GM21447 (cell line): ENCODE measurements at regions not wholly inside any gene's neighbourhood (a gene's known extent, or its start where the extent isn't known, plus 50 kb on each side); places are given as distances from the start of the nearest gene placed in this dataset.
"Not testable (repeated sequence)": the region's sequence is repeated elsewhere in the genome, so short reads cannot be mapped to it uniquely, and the experiment has no call there.

Experiments
- ATAC-seq: cut with Tn5 transposase; IDR thresholded peaks from one replicate; pipeline ENCODE4 v1.9.1; 2021; ENCODE audit not compliant: unreplicated experiment

- no peak for ATAC-seq
Observed at GRCh38 chr7:94305836-94306235, 88.9 kb upstream of the COL1A2 start.

GRCh38 chr7:94307399-94308048 lies 87.2 kb upstream of the COL1A2 start:
- ATAC-seq = no peak

- no peak for ATAC-seq
Observed at GRCh38 chr7:94311515-94311914, 83.2 kb upstream of the COL1A2 start.

GRCh38 chr7:94313926-94314325 lies 80.8 kb upstream of the COL1A2 start:
- no peak for ATAC-seq

GRCh38 chr7:94314413-94315410 lies 80.0 kb upstream of the COL1A2 start:
- no peak for ATAC-seq

- ATAC-seq = not testable (repeated sequence)
Observed at GRCh38 chr7:94321138-94321537, 73.6 kb upstream of the COL1A2 start.

- no peak for ATAC-seq
Observed at GRCh38 chr7:94323844-94324243, 70.9 kb upstream of the COL1A2 start.

GRCh38 chr7:94324380-94325121 lies 70.1 kb upstream of the COL1A2 start:
- ATAC-seq = no peak

- no peak for ATAC-seq
Observed at GRCh38 chr7:94325122-94325475, 69.6 kb upstream of the COL1A2 start.

- no peak for ATAC-seq
Observed at GRCh38 chr7:94330269-94331020, 64.2 kb upstream of the COL1A2 start.

- ATAC-seq = no peak
Observed at GRCh38 chr7:94332571-94332970, 62.1 kb upstream of the COL1A2 start.

GRCh38 chr7:94333810-94334209 lies 60.9 kb upstream of the COL1A2 start:
- ATAC-seq = no peak

- ATAC-seq = no peak
Observed at GRCh38 chr7:94335586-94335985, 59.1 kb upstream of the COL1A2 start.

- no peak for ATAC-seq
Observed at GRCh38 chr7:94336009-94336408, 58.7 kb upstream of the COL1A2 start.

GRCh38 chr7:94338921-94339371 lies 55.7 kb upstream of the COL1A2 start:
- no peak for ATAC-seq

- ATAC-seq = no peak
Observed at GRCh38 chr7:94344826-94345225, 49.9 kb upstream of the COL1A2 start.
